Transverse colon (tissue), 3 donors: ENCODE measurements at regions not wholly inside any gene's neighbourhood (a gene's known extent, or its start where the extent isn't known, plus 50 kb on each side); places are given as distances from the start of the nearest gene placed in this dataset.

ENCODE experiments used
- EP300 ChIP-seq: sonication (generic); formaldehyde crosslinking; IDR thresholded peaks from one replicate; pipeline ENCODE4 v1.6.1; 2017; ENCODE audit warnings: antibody characterized with exemption, low read depth
- POLR2A ChIP-seq: fragments of 450-650 bp; IDR thresholded peaks from one replicate; pipeline ENCODE4 v1.6.1; 2016; ENCODE audit warnings: antibody characterized with exemption, mild to moderate bottlenecking, moderate library complexity
- TF ChIP-seq, protein P1 (sequence below), 5 experiments: fragments of 200-600 bp in 3 of 5; fragments of 450-650 bp in 2 of 5; sonication (generic) in 3 of 5; IDR thresholded peaks; 1 replicate in 2 of 5; 2 replicates in 3 of 5; pipeline ENCODE4 v1.5.1; 2016 to 2017; ENCODE audit warnings: antibody characterized with exemption in 5 of 5, inconsistent platforms in 3 of 5, mild to moderate bottlenecking in 2 of 5, moderate library complexity in 1 of 5

DNA sequence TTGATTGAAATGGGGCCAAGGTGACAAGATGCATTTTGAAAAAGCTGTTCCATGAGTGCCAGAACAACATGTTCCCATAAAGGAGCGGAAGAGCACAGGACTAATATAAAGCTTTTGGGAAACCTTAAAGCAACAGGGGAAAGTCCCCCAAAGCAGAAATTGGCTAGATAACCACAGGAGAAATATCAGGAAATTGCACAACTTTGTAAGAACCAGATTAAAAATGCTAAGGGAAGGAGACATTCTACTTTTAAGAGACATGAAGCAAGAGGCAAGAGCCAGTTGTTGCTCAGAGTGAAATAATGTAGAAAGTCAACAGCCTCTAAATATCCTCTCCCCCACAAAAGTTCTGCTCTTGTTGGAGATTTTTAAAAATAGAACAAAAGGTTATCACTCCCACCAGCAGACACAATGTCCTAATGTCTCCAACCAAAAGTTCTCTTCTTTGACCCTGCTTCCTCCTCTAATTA is 85.2 kb upstream of the LNX1 start:
- TF ChIP-seq, protein P1, sequence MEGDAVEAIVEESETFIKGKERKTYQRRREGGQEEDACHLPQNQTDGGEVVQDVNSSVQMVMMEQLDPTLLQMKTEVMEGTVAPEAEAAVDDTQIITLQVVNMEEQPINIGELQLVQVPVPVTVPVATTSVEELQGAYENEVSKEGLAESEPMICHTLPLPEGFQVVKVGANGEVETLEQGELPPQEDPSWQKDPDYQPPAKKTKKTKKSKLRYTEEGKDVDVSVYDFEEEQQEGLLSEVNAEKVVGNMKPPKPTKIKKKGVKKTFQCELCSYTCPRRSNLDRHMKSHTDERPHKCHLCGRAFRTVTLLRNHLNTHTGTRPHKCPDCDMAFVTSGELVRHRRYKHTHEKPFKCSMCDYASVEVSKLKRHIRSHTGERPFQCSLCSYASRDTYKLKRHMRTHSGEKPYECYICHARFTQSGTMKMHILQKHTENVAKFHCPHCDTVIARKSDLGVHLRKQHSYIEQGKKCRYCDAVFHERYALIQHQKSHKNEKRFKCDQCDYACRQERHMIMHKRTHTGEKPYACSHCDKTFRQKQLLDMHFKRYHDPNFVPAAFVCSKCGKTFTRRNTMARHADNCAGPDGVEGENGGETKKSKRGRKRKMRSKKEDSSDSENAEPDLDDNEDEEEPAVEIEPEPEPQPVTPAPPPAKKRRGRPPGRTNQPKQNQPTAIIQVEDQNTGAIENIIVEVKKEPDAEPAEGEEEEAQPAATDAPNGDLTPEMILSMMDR (IDR thresholded peaks at IDR 0.05) = no peak
- TF ChIP-seq POLR2A = no peak
- TF ChIP-seq EP300 = no peak
